HG03432 (cell line): ENCODE measurements at regions not wholly inside any gene's neighbourhood (a gene's known extent, or its start where the extent isn't known, plus 50 kb on each side); places are given as distances from the start of the nearest gene placed in this dataset.
"Not testable (repeated sequence)": the region's sequence is repeated elsewhere in the genome, so short reads cannot be mapped to it uniquely, and the experiment has no call there.

Experiments used
- ATAC-seq: cut with Tn5 transposase; IDR thresholded peaks from one replicate; pipeline ENCODE4 v1.9.1; 2021; ENCODE audit warnings: mild to moderate bottlenecking, moderate library complexity; ENCODE audit not compliant: unreplicated experiment

GRCh38 chr5:42235241-42235640 lies 188.0 kb upstream of the GHR start:
- ATAC-seq, result no peak

GRCh38 chr5:42235837-42236236 lies 187.4 kb upstream of the GHR start:
- ATAC-seq, result no peak

GRCh38 chr5:42241636-42242035 lies 181.6 kb upstream of the GHR start:
- ATAC-seq, result no peak

GRCh38 chr5:42242210-42242609 lies 181.0 kb upstream of the GHR start:
- no peak for ATAC-seq

- ATAC-seq, result no peak
Observed at GRCh38 chr5:42242881-42243485, 180.3 kb upstream of the GHR start.

GRCh38 chr5:42252306-42252705 lies 170.9 kb upstream of the GHR start:
- ATAC-seq, result no peak

- not testable (repeated sequence) for ATAC-seq
Observed at GRCh38 chr5:42259914-42260313, 163.3 kb upstream of the GHR start.

- ATAC-seq, result no peak
Observed at GRCh38 chr5:42267091-42267490, 156.1 kb upstream of the GHR start.

- ATAC-seq, result not testable (repeated sequence)
Observed at GRCh38 chr5:42268170-42268569, 155.1 kb upstream of the GHR start.

- ATAC-seq, result no peak
Observed at GRCh38 chr5:42268630-42269029, 154.6 kb upstream of the GHR start.

- ATAC-seq, result no peak
Observed at GRCh38 chr5:42270771-42271170, 152.5 kb upstream of the GHR start.

GRCh38 chr5:42274913-42275312 lies 148.3 kb upstream of the GHR start:
- ATAC-seq, result no peak

- no peak for ATAC-seq
Observed at GRCh38 chr5:42277293-42277692, 145.9 kb upstream of the GHR start.

GRCh38 chr5:42284584-42284983 lies 138.7 kb upstream of the GHR start:
- ATAC-seq, result no peak

GRCh38 chr5:42285230-42285629 lies 138.0 kb upstream of the GHR start:
- ATAC-seq, result no peak

- ATAC-seq, result no peak
Observed at GRCh38 chr5:42300496-42300895, 122.7 kb upstream of the GHR start.

GRCh38 chr5:42301349-42301748 lies 121.9 kb upstream of the GHR start:
- ATAC-seq, result no peak

- no peak for ATAC-seq
Observed at GRCh38 chr5:42302186-42302585, 121.1 kb upstream of the GHR start.

- no peak for ATAC-seq
Observed at GRCh38 chr5:42306287-42306686, 117.0 kb upstream of the GHR start.

- ATAC-seq, result no peak
Observed at GRCh38 chr5:42309865-42310264, 113.4 kb upstream of the GHR start.

- ATAC-seq, result no peak
Observed at GRCh38 chr5:42315214-42315613, 108.0 kb upstream of the GHR start.

- no peak for ATAC-seq
Observed at GRCh38 chr5:42317575-42317974, 105.7 kb upstream of the GHR start.

- ATAC-seq, result not testable (repeated sequence)
Observed at GRCh38 chr5:42319546-42319945, 103.7 kb upstream of the GHR start.
